ENCODE measurements at regions not wholly inside any gene's neighbourhood (a gene's known extent, or its start where the extent isn't known, plus 50 kb on each side); places are given as distances from the start of the nearest gene placed in this dataset.

- Histone ChIP-seq H3K27me3 (replicated peaks) (peaks cover 3% of the 10 kb centered on the region), H3K36me3 (replicated peaks) (no peaks in the 10 kb centered on the region), H3K4me3 (ENCODE audit: low read depth, low read length) (peak overlapping the region; percentile 12), H3K27ac (no peak overlapping the region)
- in situ Hi-C loops (cut with HindIII; ENCODE audit: low pct_ligation_motif_present, low sequenced_read_pairs): no loop called here
- no peak for TF ChIP-seq CTCF (IDR thresholded peaks at IDR 0.05; ENCODE audit: low read depth, low read length, missing control alignments)
- DNase-seq: no peak
Observed at GRCh38 chr6:44561060-44561623, 173.6 kb downstream of the CDC5L start.

GRCh38 chr6:44561832-44562665, 174.5 kb downstream of the CDC5L start:
- DNase-seq: no peak
- H3K27me3 ChIP-seq (replicated peaks): peaks cover 3% of the 10 kb centered on the region
- no peak overlapping the region for H3K4me3 ChIP-seq (ENCODE audit: low read depth, low read length)
- in situ Hi-C loops (cut with HindIII; ENCODE audit: low pct_ligation_motif_present, low sequenced_read_pairs): no loop called here
- no peaks in the 10 kb centered on the region for H3K36me3 ChIP-seq (replicated peaks)
- no peak for TF ChIP-seq CTCF (IDR thresholded peaks at IDR 0.05; ENCODE audit: low read depth, low read length, missing control alignments)
- H3K27ac ChIP-seq: no peak overlapping the region

GRCh38 chr6:44563397-44563796, 175.9 kb downstream of the CDC5L start:
- no peak overlapping the region for H3K4me3 ChIP-seq (ENCODE audit: low read depth, low read length)
- H3K27ac ChIP-seq: no peak overlapping the region
- no peak for DNase-seq
- TF ChIP-seq CTCF (IDR thresholded peaks at IDR 0.05; ENCODE audit: low read depth, low read length, missing control alignments): no peak
- no peaks in the 10 kb centered on the region for H3K36me3 ChIP-seq (replicated peaks)
- in situ Hi-C loops (cut with HindIII; ENCODE audit: low pct_ligation_motif_present, low sequenced_read_pairs): no loop called here
- H3K27me3 ChIP-seq (replicated peaks): peaks cover 3% of the 10 kb centered on the region

- Histone ChIP-seq H3K27me3 (replicated peaks) (peaks cover 3% of the 10 kb centered on the region), H3K4me3 (ENCODE audit: low read depth, low read length) (no peak overlapping the region), H3K27ac (no peak overlapping the region), H3K36me3 (replicated peaks) (no peaks in the 10 kb centered on the region)
- no peak for DNase-seq
- in situ Hi-C loops (cut with HindIII; ENCODE audit: low pct_ligation_motif_present, low sequenced_read_pairs): no loop called here
- TF ChIP-seq CTCF (IDR thresholded peaks at IDR 0.05; ENCODE audit: low read depth, low read length, missing control alignments): no peak
Observed at GRCh38 chr6:44564906-44565524, 177.5 kb downstream of the CDC5L start.

- in situ Hi-C loops (cut with HindIII; ENCODE audit: low pct_ligation_motif_present, low sequenced_read_pairs): no loop called here
- peaks cover 2% of the 10 kb centered on the region for H3K27me3 ChIP-seq (replicated peaks)
- DNase-seq: no peak
- H3K4me3 ChIP-seq (ENCODE audit: low read depth, low read length): no peak overlapping the region
- no peak overlapping the region for H3K27ac ChIP-seq
- no peak for TF ChIP-seq CTCF (IDR thresholded peaks at IDR 0.05; ENCODE audit: low read depth, low read length, missing control alignments)
- no peaks in the 10 kb centered on the region for H3K36me3 ChIP-seq (replicated peaks)
Observed at GRCh38 chr6:44567406-44567805, 179.9 kb downstream of the CDC5L start.
